Vagina (tissue), 2 donors: ENCODE measurements at regions not wholly inside any gene's neighbourhood (a gene's known extent, or its start where the extent isn't known, plus 50 kb on each side); places are given as distances from the start of the nearest gene placed in this dataset.

ENCODE experiments used
- DNase-seq, 2 donors: peaks; one replicate each; pipeline ENCODE4 v3.0.0-alpha.2; 2017; ENCODE audit errors: extremely low spot score in 2 of 2
- H3K27ac ChIP-seq: fragments of 200-600 bp; sonication (generic); one replicate; pipeline ENCODE4 v1.5.1; 2019
- H3K27me3 ChIP-seq: fragments of 200-600 bp; sonication (generic); one replicate; pipeline ENCODE4 v1.5.1; 2019
- H3K36me3 ChIP-seq, 2 donors: fragments of 200-600 bp; sonication (generic); one replicate each; pipeline ENCODE4 v1.5.1; 2017 to 2019
- H3K4me1 ChIP-seq: fragments of 200-600 bp; sonication (generic); one replicate; pipeline ENCODE4 v1.5.1; 2019
- H3K4me3 ChIP-seq, 2 donors: fragments of 200-600 bp; sonication (generic); 1 replicate in 1 of 2; 2 replicates in 1 of 2; pipeline ENCODE4 v1.5.1; 2016 to 2019
- H3K9me3 ChIP-seq: fragments of 200-600 bp; sonication (generic); one replicate; pipeline ENCODE4 v1.5.1; 2019
- POLR2A ChIP-seq, 2 donors: fragments of 450-650 bp; IDR thresholded peaks; one replicate each; pipeline ENCODE4 v1.6.1; 2017; ENCODE audit warnings: antibody characterized with exemption in 2 of 2, mild to moderate bottlenecking in 2 of 2, moderate library complexity in 2 of 2
- POLR2AphosphoS5 ChIP-seq, 2 donors: sonication (generic); formaldehyde crosslinking; IDR thresholded peaks; one replicate each; pipeline ENCODE4 v1.9.0; 2017; ENCODE audit warnings: antibody characterized with exemption in 2 of 2, mild to moderate bottlenecking in 2 of 2, low read depth in 1 of 2; ENCODE audit not compliant: insufficient read depth in 1 of 2
- intact Hi-C: fragments of 100-400 bp; cut with DNase I; formaldehyde crosslinking; loops from one replicate; pipeline ENCODE4 v1.15.1; 2023
- TF ChIP-seq, protein P1 (sequence below), 3 experiments: fragments of 450-650 bp in 2 of 3; fragments of 200-600 bp in 1 of 3; sonication (generic) in 1 of 3; IDR thresholded peaks; one replicate each; pipeline ENCODE4 v1.5.1; 2017 to 2019; ENCODE audit warnings: antibody characterized with exemption in 3 of 3, mild to moderate bottlenecking in 2 of 3, moderate library complexity in 2 of 3

DNA sequence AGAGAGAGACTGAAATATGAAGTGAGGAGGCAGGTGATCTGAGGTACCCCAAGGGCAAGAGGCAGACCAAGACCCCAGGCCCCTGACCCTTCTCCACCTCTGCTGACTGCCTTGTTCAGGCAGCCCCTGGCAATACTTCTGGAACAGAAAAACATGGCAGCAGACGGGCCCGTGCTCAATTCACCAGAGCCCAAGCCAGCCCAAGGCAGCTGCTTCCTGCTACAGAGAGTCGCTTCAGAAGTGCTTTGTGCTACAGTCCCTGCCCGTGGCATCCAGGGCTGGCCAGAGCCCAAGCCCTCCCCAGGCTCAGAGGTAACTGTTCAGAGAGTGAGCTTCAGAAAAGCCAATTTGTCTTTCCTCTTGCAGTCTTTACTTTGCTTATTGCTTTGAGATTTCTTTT, 151.4 kb upstream of the FSTL4 start:
- TF ChIP-seq POLR2A (IDR thresholded peaks at IDR 0.05) (no peak), POLR2AphosphoS5 (IDR thresholded peaks at IDR 0.05; ENCODE audit: insufficient read depth in 1 of 2, low read depth in 1 of 2) (no peak)
- TF ChIP-seq, protein P1, sequence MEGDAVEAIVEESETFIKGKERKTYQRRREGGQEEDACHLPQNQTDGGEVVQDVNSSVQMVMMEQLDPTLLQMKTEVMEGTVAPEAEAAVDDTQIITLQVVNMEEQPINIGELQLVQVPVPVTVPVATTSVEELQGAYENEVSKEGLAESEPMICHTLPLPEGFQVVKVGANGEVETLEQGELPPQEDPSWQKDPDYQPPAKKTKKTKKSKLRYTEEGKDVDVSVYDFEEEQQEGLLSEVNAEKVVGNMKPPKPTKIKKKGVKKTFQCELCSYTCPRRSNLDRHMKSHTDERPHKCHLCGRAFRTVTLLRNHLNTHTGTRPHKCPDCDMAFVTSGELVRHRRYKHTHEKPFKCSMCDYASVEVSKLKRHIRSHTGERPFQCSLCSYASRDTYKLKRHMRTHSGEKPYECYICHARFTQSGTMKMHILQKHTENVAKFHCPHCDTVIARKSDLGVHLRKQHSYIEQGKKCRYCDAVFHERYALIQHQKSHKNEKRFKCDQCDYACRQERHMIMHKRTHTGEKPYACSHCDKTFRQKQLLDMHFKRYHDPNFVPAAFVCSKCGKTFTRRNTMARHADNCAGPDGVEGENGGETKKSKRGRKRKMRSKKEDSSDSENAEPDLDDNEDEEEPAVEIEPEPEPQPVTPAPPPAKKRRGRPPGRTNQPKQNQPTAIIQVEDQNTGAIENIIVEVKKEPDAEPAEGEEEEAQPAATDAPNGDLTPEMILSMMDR (IDR thresholded peaks at IDR 0.05), result no peak
- no peaks in the 10 kb centered on the region for H3K27me3 ChIP-seq
- no peaks in the 10 kb centered on the region for H3K9me3 ChIP-seq
- intact Hi-C loops, result no loop called here
- no peaks in the 10 kb centered on the region for H3K36me3 ChIP-seq
- DNase-seq, result peak in 1 of 2 donors; percentile 61
- no peak overlapping the region for H3K4me3 ChIP-seq
- H3K27ac ChIP-seq, result no peak overlapping the region
- no peaks in the 10 kb centered on the region for H3K4me1 ChIP-seq

DNA sequence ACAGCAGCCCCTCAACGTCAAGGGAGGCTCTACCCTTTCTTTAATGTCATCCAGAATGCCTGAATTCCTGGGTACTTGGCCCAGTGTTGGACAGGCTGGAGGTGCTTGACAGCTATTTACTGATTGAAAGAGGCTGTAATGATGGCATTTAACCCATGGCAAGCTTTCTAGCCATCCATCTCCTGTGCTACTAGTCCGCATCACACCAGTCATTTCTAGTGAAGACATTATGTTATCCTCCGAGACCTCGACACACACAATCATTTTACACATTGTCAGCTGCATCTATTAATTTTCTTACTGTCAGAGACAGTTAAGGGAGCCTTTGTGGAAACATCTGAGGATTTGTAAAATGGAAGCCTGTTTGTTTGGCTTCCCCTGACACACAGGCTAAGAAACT, 149.3 kb upstream of the FSTL4 start:
- intact Hi-C loops, result no loop called here
- H3K9me3 ChIP-seq, result no peaks in the 10 kb centered on the region
- H3K27ac ChIP-seq, result no peak overlapping the region
- H3K4me3 ChIP-seq, result no peak overlapping the region
- H3K36me3 ChIP-seq, result no peaks in the 10 kb centered on the region
- H3K27me3 ChIP-seq, result no peaks in the 10 kb centered on the region
- no peak for TF ChIP-seq POLR2A (IDR thresholded peaks at IDR 0.05)
- TF ChIP-seq, protein P1 (IDR thresholded peaks at IDR 0.05), result no peak
- no peak for TF ChIP-seq POLR2AphosphoS5 (IDR thresholded peaks at IDR 0.05; ENCODE audit: insufficient read depth in 1 of 2, low read depth in 1 of 2)
- DNase-seq, result peak in 1 of 2 donors; percentile 16
- no peaks in the 10 kb centered on the region for H3K4me1 ChIP-seq

- DNase-seq, result no peak
- Histone ChIP-seq H3K4me3 (no peak overlapping the region), H3K27me3 (no peaks in the 10 kb centered on the region), H3K27ac (no peak overlapping the region), H3K9me3 (no peaks in the 10 kb centered on the region), H3K36me3 (no peaks in the 10 kb centered on the region), H3K4me1 (no peaks in the 10 kb centered on the region)
- intact Hi-C loops, result no loop called here
- TF ChIP-seq POLR2A (IDR thresholded peaks at IDR 0.05), result no peak
- no peak for TF ChIP-seq POLR2AphosphoS5 (IDR thresholded peaks at IDR 0.05; ENCODE audit: insufficient read depth in 1 of 2, low read depth in 1 of 2)
- TF ChIP-seq, protein P1 (IDR thresholded peaks at IDR 0.05), result no peak
Observed at GRCh38 chr5:133760532-133760931, 148.2 kb upstream of the FSTL4 start.

GRCh38 chr5:133758641-133759040, 146.3 kb upstream of the FSTL4 start:
- no peak for TF ChIP-seq POLR2AphosphoS5 (IDR thresholded peaks at IDR 0.05; ENCODE audit: insufficient read depth in 1 of 2, low read depth in 1 of 2)
- no peak for TF ChIP-seq POLR2A (IDR thresholded peaks at IDR 0.05)
- TF ChIP-seq, protein P1 (IDR thresholded peaks at IDR 0.05), result no peak
- no peaks in the 10 kb centered on the region for H3K9me3 ChIP-seq
- no peaks in the 10 kb centered on the region for H3K4me1 ChIP-seq
- DNase-seq, result no peak
- H3K27ac ChIP-seq, result no peak overlapping the region
- no peak overlapping the region for H3K4me3 ChIP-seq
- intact Hi-C loops, result no loop called here
- H3K36me3 ChIP-seq, result no peaks in the 10 kb centered on the region
- H3K27me3 ChIP-seq, result no peaks in the 10 kb centered on the region

- H3K27ac ChIP-seq, result no peak overlapping the region
- no peak overlapping the region for H3K4me3 ChIP-seq
- peak; percentile 32 to 61 for DNase-seq
- no peaks in the 10 kb centered on the region for H3K4me1 ChIP-seq
- no peaks in the 10 kb centered on the region for H3K27me3 ChIP-seq
- intact Hi-C loops, result no loop called here
- TF ChIP-seq POLR2AphosphoS5 (IDR thresholded peaks at IDR 0.05; ENCODE audit: insufficient read depth in 1 of 2, low read depth in 1 of 2) (no peak), POLR2A (IDR thresholded peaks at IDR 0.05) (no peak)
- TF ChIP-seq, protein P1 (IDR thresholded peaks at IDR 0.05), result no peak
- no peaks in the 10 kb centered on the region for H3K36me3 ChIP-seq
- no peaks in the 10 kb centered on the region for H3K9me3 ChIP-seq
Observed at GRCh38 chr5:133757396-133757945, 145.1 kb upstream of the FSTL4 start.
